BJ (cell line): ENCODE measurements at regions not wholly inside any gene's neighbourhood (a gene's known extent, or its start where the extent isn't known, plus 50 kb on each side); places are given as distances from the start of the nearest gene placed in this dataset.

ENCODE experiments used
- CTCF ChIA-PET: fragments of 350-600 bp; formaldehyde crosslinking; extraction: SDS; loops from one replicate; lab custom pipeline; 2021; ENCODE audit warnings: antibody characterized with exemption, inconsistent platforms; lab: Yijun Ruan, JAX
- POLR2A ChIA-PET: fragments of 300-600 bp; sonication (Branson Sonifier 250); formaldehyde crosslinking; extraction: SDS; loops from one replicate; lab custom pipeline; 2021; ENCODE audit warnings: antibody characterized with exemption; lab: Charles Lee
- DNase-seq: peaks from one replicate; pipeline ENCODE4 v3.0.0-alpha.2; 2011; ENCODE audit warnings: low read depth
- H3K27me3 ChIP-seq: 2 replicates; pipeline ENCODE4 v1.6.0; 2011; ENCODE audit warnings: low read length; ENCODE audit not compliant: control insufficient read depth, insufficient read depth
- H3K36me3 ChIP-seq: 2 replicates; pipeline ENCODE4 v1.5.1; 2011; ENCODE audit warnings: low read length; ENCODE audit not compliant: control insufficient read depth, insufficient read depth
- H3K4me3 ChIP-seq: 2 replicates; pipeline ENCODE4 v1.5.1; 2011; ENCODE audit warnings: low read depth, mild to moderate bottlenecking, control low read depth, low read length
- TF ChIP-seq, protein P1 (sequence below): IDR thresholded peaks from 2 replicates; pipeline ENCODE4 v1.5.1; 2011; ENCODE audit warnings: low read depth, mild to moderate bottlenecking, control low read depth, inconsistent platforms, low read length, moderate library complexity; ENCODE audit not compliant: insufficient read depth

DNA sequence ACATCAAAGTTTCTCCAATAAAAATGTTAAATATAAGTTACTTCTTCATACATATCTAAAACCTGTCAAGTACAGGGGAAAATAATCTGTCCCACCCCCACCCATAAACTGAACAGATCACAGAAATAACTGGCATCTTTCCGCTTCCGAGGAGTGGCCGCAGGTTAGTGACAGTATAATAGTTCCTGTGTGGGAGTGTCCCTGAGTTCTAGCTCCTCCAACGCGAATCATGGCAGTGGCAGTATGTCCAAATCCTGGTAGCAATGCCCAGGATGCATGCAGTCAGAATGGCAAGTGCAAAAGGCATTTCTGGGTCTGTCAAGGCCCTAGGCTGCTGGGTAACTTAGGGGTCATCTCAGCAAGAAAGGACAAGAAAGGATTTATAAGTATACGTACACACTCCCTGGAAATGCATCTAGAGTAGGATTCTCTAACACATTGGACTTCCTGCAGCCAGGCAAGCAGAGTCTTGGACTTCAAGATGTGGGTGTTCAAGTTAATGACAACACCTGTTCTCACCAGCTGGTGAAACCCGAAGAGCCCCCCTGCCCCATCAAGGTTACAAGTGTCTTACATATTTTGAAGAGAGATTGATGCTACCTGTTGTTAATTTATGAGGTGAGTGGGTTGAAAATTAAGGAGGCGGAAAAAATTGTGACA, 94.4 kb upstream of the COL1A2 start:
- Histone ChIP-seq H3K27me3 (no peaks in the 10 kb centered on the region), H3K4me3 (no peak overlapping the region), H3K36me3 (no peaks in the 10 kb centered on the region)
- ChIA-PET CTCF (interaction anchor here (0.7 to 8.6 kb wide), 10 partner anchors 13 to 101 kb away, joined by 3 to 87 read pairs (median 6); partner anchors contain the start of gene COL1A2), POLR2A (interaction anchor here (0.5 to 7.0 kb wide), 14 partner anchors 63 to 132 kb away, joined by 3 to 166 read pairs (median 4); partner anchors contain the start of gene COL1A2)
- TF ChIP-seq, protein P1, sequence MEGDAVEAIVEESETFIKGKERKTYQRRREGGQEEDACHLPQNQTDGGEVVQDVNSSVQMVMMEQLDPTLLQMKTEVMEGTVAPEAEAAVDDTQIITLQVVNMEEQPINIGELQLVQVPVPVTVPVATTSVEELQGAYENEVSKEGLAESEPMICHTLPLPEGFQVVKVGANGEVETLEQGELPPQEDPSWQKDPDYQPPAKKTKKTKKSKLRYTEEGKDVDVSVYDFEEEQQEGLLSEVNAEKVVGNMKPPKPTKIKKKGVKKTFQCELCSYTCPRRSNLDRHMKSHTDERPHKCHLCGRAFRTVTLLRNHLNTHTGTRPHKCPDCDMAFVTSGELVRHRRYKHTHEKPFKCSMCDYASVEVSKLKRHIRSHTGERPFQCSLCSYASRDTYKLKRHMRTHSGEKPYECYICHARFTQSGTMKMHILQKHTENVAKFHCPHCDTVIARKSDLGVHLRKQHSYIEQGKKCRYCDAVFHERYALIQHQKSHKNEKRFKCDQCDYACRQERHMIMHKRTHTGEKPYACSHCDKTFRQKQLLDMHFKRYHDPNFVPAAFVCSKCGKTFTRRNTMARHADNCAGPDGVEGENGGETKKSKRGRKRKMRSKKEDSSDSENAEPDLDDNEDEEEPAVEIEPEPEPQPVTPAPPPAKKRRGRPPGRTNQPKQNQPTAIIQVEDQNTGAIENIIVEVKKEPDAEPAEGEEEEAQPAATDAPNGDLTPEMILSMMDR: no peak
- no peak for DNase-seq

DNA sequence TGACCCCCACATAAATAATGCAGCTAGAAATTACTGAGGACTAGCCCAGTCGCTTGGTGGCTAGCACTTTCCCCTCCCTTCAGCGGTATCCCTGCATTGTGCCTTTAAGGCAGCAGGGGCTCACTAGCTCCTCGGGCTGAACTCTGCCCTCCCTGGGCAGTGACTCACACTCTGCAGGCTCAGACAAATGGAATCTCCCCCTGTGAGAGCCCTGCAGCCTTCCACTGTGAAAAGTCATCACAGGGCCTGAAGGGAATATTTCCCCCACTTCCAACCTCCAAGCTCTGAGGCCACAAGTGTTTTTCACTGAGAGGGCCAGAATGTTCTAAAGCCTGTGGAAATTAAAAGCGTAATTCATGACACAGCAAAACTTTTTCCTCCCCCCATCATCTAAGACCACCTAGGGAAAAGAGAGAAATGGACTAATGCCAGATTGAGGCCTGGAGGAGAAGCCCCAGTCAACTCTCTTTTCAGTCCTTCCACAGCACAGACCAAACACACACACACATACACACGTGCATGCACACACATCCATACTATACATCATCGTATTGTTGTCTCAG, 93.6 kb upstream of the COL1A2 start:
- H3K4me3 ChIP-seq: peak overlapping the region; percentile 5; the same call in 1 of the 2 replicates
- ChIA-PET CTCF (interaction anchor here (0.9 to 8.6 kb wide), 10 partner anchors 23 to 135 kb away, joined by 3 to 84 read pairs (median 4); partner anchors contain the start of gene COL1A2), POLR2A (interaction anchor here (0.5 to 7.0 kb wide), 15 partner anchors 24 to 131 kb away, joined by 3 to 57 read pairs (median 4); partner anchors contain the start of gene COL1A2)
- no peaks in the 10 kb centered on the region for H3K27me3 ChIP-seq
- TF ChIP-seq, protein P1: peak; percentile 26; the same call in 1 of the 2 replicates
- H3K36me3 ChIP-seq: no peaks in the 10 kb centered on the region
- DNase-seq: peak; percentile 90

DNA sequence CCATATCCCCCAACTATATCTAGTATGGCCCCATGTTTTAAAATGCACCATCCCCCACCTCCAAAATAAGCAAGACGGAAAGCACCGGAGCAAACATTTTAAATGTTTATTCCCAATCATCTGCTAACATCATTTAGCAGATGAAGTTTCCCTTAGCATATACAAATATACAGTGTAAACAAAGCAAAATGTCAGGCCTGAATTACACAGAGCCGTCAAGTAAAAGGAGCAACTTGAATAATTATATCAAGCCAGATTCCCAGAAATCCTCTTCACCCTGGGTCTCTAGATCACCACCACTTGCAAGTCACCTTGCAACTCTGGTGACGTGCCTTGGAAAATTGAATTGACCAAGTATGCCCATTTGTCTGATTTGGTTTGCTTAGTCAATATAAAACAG, 91.6 kb upstream of the COL1A2 start:
- DNase-seq: no peak
- ChIA-PET POLR2A (interaction anchor here (0.6 to 1.6 kb wide), 5 partner anchors 21 to 99 kb away, joined by 3 to 6 read pairs (median 4); no protein-coding TSS in a partner anchor), CTCF (interaction anchor here (0.7 to 1.0 kb wide), 2 partner anchors 92 to 354 kb away, joined by 3 to 6 read pairs; partner anchors contain the start of gene COL1A2)
- Histone ChIP-seq H3K27me3 (no peaks in the 10 kb centered on the region), H3K4me3 (no peak overlapping the region), H3K36me3 (no peaks in the 10 kb centered on the region)
- TF ChIP-seq, protein P1: no peak

DNA sequence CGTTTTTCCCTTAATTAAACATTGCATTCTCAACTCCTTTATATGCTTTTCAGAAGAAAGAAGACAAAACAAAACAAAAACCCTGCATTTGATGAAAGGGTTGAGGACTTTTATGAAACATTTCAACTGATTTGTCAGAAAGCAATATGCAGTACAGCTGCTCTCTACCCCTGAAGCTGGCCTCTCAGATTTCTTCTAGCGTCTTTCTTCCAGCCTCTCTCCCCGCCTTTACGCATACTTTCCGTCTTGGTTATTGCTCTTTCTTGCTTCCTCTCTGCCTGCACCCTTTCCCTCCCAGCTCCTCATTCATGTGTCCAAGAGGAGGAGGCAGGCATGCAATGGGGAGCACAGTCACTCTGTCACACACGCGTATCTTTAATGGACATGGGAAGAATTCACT, 91.0 kb upstream of the COL1A2 start:
- peak; percentile 34 for DNase-seq
- CTCF ChIA-PET: interaction anchor here (0.7 to 1.0 kb wide), 2 partner anchors 91 to 353 kb away, joined by 3 to 6 read pairs; partner anchors contain the start of gene COL1A2
- POLR2A ChIA-PET: interaction anchor here (0.6 to 1.6 kb wide), 6 partner anchors 21 to 98 kb away, joined by 3 to 6 read pairs (median 4); no protein-coding TSS in a partner anchor
- Histone ChIP-seq H3K4me3 (no peak overlapping the region), H3K36me3 (no peaks in the 10 kb centered on the region), H3K27me3 (no peaks in the 10 kb centered on the region)
- TF ChIP-seq, protein P1: no peak

DNA sequence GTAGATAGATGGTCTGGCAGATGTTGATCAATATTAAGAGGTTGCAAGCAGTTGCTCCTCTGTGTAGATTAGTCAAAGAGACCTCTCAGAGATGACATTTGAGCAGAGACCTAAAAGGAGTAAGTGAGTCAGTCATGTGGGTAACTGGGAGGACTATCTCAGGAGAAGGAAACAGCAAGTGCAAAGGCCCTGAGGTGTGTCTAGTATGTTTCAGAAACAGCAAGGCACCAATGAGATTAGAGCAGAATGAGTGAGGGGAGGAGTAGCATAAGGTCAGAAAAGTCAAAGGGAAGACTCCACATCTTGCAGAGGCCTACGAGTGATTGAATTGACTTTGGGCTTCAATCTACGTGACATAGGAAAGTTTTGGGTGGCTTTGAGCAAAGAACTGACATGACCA, 89.8 kb upstream of the COL1A2 start:
- TF ChIP-seq, protein P1: no peak
- ChIA-PET POLR2A (interaction anchor here (0.6 kb wide), 1 partner anchor 90 kb away, joined by 5 read pairs; the partner anchor contains the start of gene COL1A2), CTCF (no interaction called here)
- Histone ChIP-seq H3K27me3 (no peaks in the 10 kb centered on the region), H3K4me3 (no peak overlapping the region), H3K36me3 (no peaks in the 10 kb centered on the region)
- DNase-seq: no peak
